ACHN (cell line): ENCODE measurements at regions not wholly inside any gene's neighbourhood (a gene's known extent, or its start where the extent isn't known, plus 50 kb on each side); places are given as distances from the start of the nearest gene placed in this dataset.
A peak's percentile ranks its signal among the peaks of the same experiment; 100 is the strongest.
"Not testable (repeated sequence)": the region's sequence is repeated elsewhere in the genome, so short reads cannot be mapped to it uniquely, and the experiment has no call there.

Experiments
- DNase-seq: peaks from one replicate; pipeline ENCODE4 v3.0.0-alpha.2; 2015
- in situ Hi-C: cut with HindIII; loops from 2 replicates; pipeline ENCODE4 v1.10.0; 2017; ENCODE audit warnings: low sequenced_read_pairs, low pct_ligation_motif_present, low pct_unique_long_range_greater_than_20kb

GRCh38 chr6:44004625-44005506 lies 122.4 kb downstream of the MRPL14 start:
- in situ Hi-C loops, result no loop called here
- peak; percentile 49 for DNase-seq

- in situ Hi-C loops, result no loop called here
These were observed 123.1 kb downstream of the MRPL14 start for GRCh38 chr6:44004136-44004535.

GRCh38 chr6:44003345-44004061 lies 123.7 kb downstream of the MRPL14 start:
- DNase-seq, result no peak
- in situ Hi-C loops, result no loop called here

More at GRCh38 chr6:44004136-44004535, 123.1 kb downstream of the MRPL14 start:
- no peak for DNase-seq

- DNase-seq, result peak; percentile 64
- in situ Hi-C loops, result no loop called here
These were observed 124.5 kb downstream of the MRPL14 start for GRCh38 chr6:44002593-44003344.

- in situ Hi-C loops, result no loop called here
- peak; percentile 75 for DNase-seq
These were observed 125.1 kb downstream of the MRPL14 start for GRCh38 chr6:44002067-44002592.

- peak; percentile 34 for DNase-seq
- in situ Hi-C loops, result no loop called here
These were observed 125.8 kb downstream of the MRPL14 start for GRCh38 chr6:44001318-44002066.

- in situ Hi-C loops, result no loop called here
- no peak for DNase-seq
These were observed 126.9 kb downstream of the MRPL14 start for GRCh38 chr6:44000164-44000842.

GRCh38 chr6:43999628-44000027 lies 127.6 kb downstream of the MRPL14 start:
- in situ Hi-C loops, result no loop called here
- DNase-seq, result no peak

GRCh38 chr6:43998592-43999243 lies 128.5 kb downstream of the MRPL14 start:
- in situ Hi-C loops, result not testable (repeated sequence)

GRCh38 chr6:43997990-43998585 lies 129.2 kb downstream of the MRPL14 start:
- DNase-seq, in situ Hi-C loops: not testable (repeated sequence)

More at GRCh38 chr6:43998592-43999243, 128.5 kb downstream of the MRPL14 start:
- not testable (repeated sequence) for DNase-seq

GRCh38 chr6:43997345-43997677 lies 129.9 kb downstream of the MRPL14 start:
- no peak for DNase-seq
- in situ Hi-C loops, result no loop called here

- no peak for DNase-seq
- in situ Hi-C loops, result no loop called here
These were observed 130.5 kb downstream of the MRPL14 start for GRCh38 chr6:43996618-43997344.

GRCh38 chr6:43995137-43995536 lies 132.1 kb downstream of the MRPL14 start:
- in situ Hi-C loops, result no loop called here

GRCh38 chr6:43993881-43994523 lies 133.2 kb downstream of the MRPL14 start:
- DNase-seq, result no peak
- in situ Hi-C loops, result no loop called here

More at GRCh38 chr6:43995137-43995536, 132.1 kb downstream of the MRPL14 start:
- DNase-seq, result no peak

GRCh38 chr6:43992783-43993644 lies 134.2 kb downstream of the MRPL14 start:
- DNase-seq, result no peak
- in situ Hi-C loops, result no loop called here
